Endodermal cell (in vitro differentiated cells): ENCODE measurements at regions not wholly inside any gene's neighbourhood (a gene's known extent, or its start where the extent isn't known, plus 50 kb on each side); places are given as distances from the start of the nearest gene placed in this dataset.

Experiments
- DNase-seq: peaks from one replicate; pipeline ENCODE4 v3.0.0-alpha.2; 2017
- H3K27ac ChIP-seq: 2 replicates; pipeline ENCODE4 v1.5.1; 2013; ENCODE audit warnings: mild to moderate bottlenecking, low read depth, low read length, moderate library complexity
- H3K27me3 ChIP-seq: 2 replicates; pipeline ENCODE4 v1.6.1; 2013; ENCODE audit warnings: mild to moderate bottlenecking, low read length, moderate library complexity; ENCODE audit not compliant: insufficient read depth, control insufficient read depth, poor library complexity, severe bottlenecking
- H3K36me3 ChIP-seq: 2 replicates; pipeline ENCODE4 v1.7.0; 2013; ENCODE audit warnings: mild to moderate bottlenecking, low read length, moderate library complexity; ENCODE audit not compliant: control insufficient read depth, insufficient read depth
- H3K4me1 ChIP-seq: one replicate; pipeline ENCODE4 v1.7.0; 2013; ENCODE audit warnings: low read length; ENCODE audit not compliant: control insufficient read depth, insufficient read depth
- H3K4me3 ChIP-seq: 2 replicates; pipeline ENCODE4 v1.5.1; 2013; ENCODE audit warnings: mild to moderate bottlenecking, low read length, moderate library complexity
- H3K9ac ChIP-seq: 2 replicates; pipeline ENCODE4 v1.6.1; 2013; ENCODE audit warnings: mild to moderate bottlenecking, low read length, moderate library complexity; ENCODE audit not compliant: poor library complexity, severe bottlenecking; ENCODE audit errors: extremely low read depth
- H3K9me3 ChIP-seq: 2 replicates; pipeline ENCODE4 v1.6.1; 2013; ENCODE audit warnings: mild to moderate bottlenecking, low read length, moderate library complexity; ENCODE audit not compliant: control insufficient read depth
- H3K27ac Mint-ChIP-seq: 2 replicates; pipeline ENCODE4 v1.8.0; 2020; ENCODE audit warnings: mixed read lengths
- H3K27me3 Mint-ChIP-seq: 2 replicates; pipeline ENCODE4 v1.8.0; 2021; ENCODE audit warnings: mild to moderate bottlenecking, mixed read lengths; ENCODE audit not compliant: insufficient read depth
- H3K36me3 Mint-ChIP-seq: 2 replicates; pipeline ENCODE4 v1.8.0; 2020; ENCODE audit warnings: low read depth, mixed read lengths
- H3K4me1 Mint-ChIP-seq: 2 replicates; pipeline ENCODE4 v1.8.0; 2020; ENCODE audit warnings: mixed read lengths
- H3K4me3 Mint-ChIP-seq: 2 replicates; pipeline ENCODE4 v1.8.0; 2020; ENCODE audit warnings: mild to moderate bottlenecking, moderate library complexity, mixed read lengths
- H3K9me3 Mint-ChIP-seq: 2 replicates; pipeline ENCODE4 v1.8.0; 2020; ENCODE audit warnings: mild to moderate bottlenecking, mixed read lengths
- WGBS, 2 experiments: methylation state at CpG; one replicate each; pipeline versions ENCODE4 v1.1.5 to v1.1.7; 2013; ENCODE audit warnings: missing lambda C conversion rate in 2 of 2, mixed read lengths in 1 of 2; ENCODE audit not compliant: insufficient coverage in 1 of 2, insufficient read length in 1 of 2; 5-methylcytosine and 5-hydroxymethylcytosine counted together
- TF ChIP-seq, protein P1 (sequence below): fragments of 200-600 bp; sonication (generic); conservative IDR thresholded peaks from 2 replicates; pipeline ENCODE4 v1.5.0; 2021; ENCODE audit warnings: antibody characterized with exemption, mild to moderate bottlenecking

GRCh38 chr1:217072926-217073325 lies 349.7 kb upstream of the ESRRG start:
- Histone ChIP-seq H3K4me3 (no peak overlapping the region), H3K27me3 (peaks cover 4% of the 10 kb centered on the region), H3K36me3 (no peaks in the 10 kb centered on the region), H3K9ac (no peak overlapping the region), H3K27ac (no peak overlapping the region), H3K4me1 (peaks cover 2% of the 10 kb centered on the region), H3K9me3 (no peaks in the 10 kb centered on the region)
- Mint-ChIP-seq H3K9me3 (no peaks in the 10 kb centered on the region), H3K36me3 (no peaks in the 10 kb centered on the region), H3K27me3 (peaks cover 48% of the 10 kb centered on the region), H3K4me3 (no peak overlapping the region), H3K27ac (no peak overlapping the region), H3K4me1 (peaks cover 2% of the 10 kb centered on the region)
- no peak for DNase-seq
- 100% methylated on average over 1 of the region's 1 CpG; no CpG with 5 or more reads in 1 of the 2 experiments for WGBS, 2 experiments
- TF ChIP-seq, protein P1, sequence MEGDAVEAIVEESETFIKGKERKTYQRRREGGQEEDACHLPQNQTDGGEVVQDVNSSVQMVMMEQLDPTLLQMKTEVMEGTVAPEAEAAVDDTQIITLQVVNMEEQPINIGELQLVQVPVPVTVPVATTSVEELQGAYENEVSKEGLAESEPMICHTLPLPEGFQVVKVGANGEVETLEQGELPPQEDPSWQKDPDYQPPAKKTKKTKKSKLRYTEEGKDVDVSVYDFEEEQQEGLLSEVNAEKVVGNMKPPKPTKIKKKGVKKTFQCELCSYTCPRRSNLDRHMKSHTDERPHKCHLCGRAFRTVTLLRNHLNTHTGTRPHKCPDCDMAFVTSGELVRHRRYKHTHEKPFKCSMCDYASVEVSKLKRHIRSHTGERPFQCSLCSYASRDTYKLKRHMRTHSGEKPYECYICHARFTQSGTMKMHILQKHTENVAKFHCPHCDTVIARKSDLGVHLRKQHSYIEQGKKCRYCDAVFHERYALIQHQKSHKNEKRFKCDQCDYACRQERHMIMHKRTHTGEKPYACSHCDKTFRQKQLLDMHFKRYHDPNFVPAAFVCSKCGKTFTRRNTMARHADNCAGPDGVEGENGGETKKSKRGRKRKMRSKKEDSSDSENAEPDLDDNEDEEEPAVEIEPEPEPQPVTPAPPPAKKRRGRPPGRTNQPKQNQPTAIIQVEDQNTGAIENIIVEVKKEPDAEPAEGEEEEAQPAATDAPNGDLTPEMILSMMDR: no peak

DNA sequence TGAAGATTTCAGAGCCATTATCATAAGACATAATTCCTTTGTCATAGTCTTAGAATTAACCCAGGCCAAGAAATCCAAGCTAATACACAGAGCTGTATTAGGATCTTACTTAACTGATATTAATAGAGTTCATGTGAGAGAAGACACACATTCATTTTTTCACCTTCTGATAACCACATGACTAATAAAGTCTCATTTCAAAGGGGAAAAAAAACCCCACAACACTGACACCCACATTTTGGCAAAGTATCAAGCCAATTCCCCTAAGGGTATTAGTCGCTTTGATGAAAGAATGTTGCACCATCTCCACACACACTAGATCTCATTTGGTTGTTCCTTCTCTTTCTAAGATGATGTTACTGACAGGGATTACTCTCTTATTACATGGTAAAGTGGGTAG lies 344.4 kb upstream of the ESRRG start:
- no peaks in the 10 kb centered on the region for H3K9me3 Mint-ChIP-seq
- H3K27me3 ChIP-seq: peaks cover 39% of the 10 kb centered on the region
- H3K36me3 Mint-ChIP-seq: no peaks in the 10 kb centered on the region
- no peak overlapping the region for H3K4me3 ChIP-seq
- WGBS, 2 experiments: 92% methylated on average over 1 of the region's 1 CpG; no CpG with 5 or more reads in 1 of the 2 experiments
- H3K27me3 Mint-ChIP-seq: peaks cover 63% of the 10 kb centered on the region
- no peak for DNase-seq
- no peaks in the 10 kb centered on the region for H3K9me3 ChIP-seq
- peaks cover 3% of the 10 kb centered on the region for H3K4me1 ChIP-seq
- no peak overlapping the region for H3K27ac Mint-ChIP-seq
- H3K4me3 Mint-ChIP-seq: no peak overlapping the region
- TF ChIP-seq, protein P1: no peak
- no peaks in the 10 kb centered on the region for H3K36me3 ChIP-seq
- no peak overlapping the region for H3K27ac ChIP-seq
- peaks cover 9% of the 10 kb centered on the region for H3K4me1 Mint-ChIP-seq
- H3K9ac ChIP-seq: no peak overlapping the region

GRCh38 chr1:217066794-217067193 lies 343.6 kb upstream of the ESRRG start:
- Mint-ChIP-seq H3K9me3 (no peaks in the 10 kb centered on the region), H3K27me3 (peaks cover 66% of the 10 kb centered on the region), H3K4me3 (no peak overlapping the region), H3K36me3 (no peaks in the 10 kb centered on the region), H3K4me1 (peaks cover 16% of the 10 kb centered on the region), H3K27ac (no peak overlapping the region)
- H3K9ac ChIP-seq: no peak overlapping the region
- no peak for DNase-seq
- WGBS, 2 experiments: 95 to 100% methylated on average over 1 to 3 of the region's 3 CpGs
- H3K27me3 ChIP-seq: peaks cover 47% of the 10 kb centered on the region
- no peaks in the 10 kb centered on the region for H3K9me3 ChIP-seq
- TF ChIP-seq, protein P1: no peak
- peaks cover 12% of the 10 kb centered on the region for H3K4me1 ChIP-seq
- no peaks in the 10 kb centered on the region for H3K36me3 ChIP-seq
- no peak overlapping the region for H3K27ac ChIP-seq
- no peak overlapping the region for H3K4me3 ChIP-seq
